GM12865 (cell line): ENCODE measurements at regions not wholly inside any gene's neighbourhood (a gene's known extent, or its start where the extent isn't known, plus 50 kb on each side); places are given as distances from the start of the nearest gene placed in this dataset.

Experiments
- DNase-seq: peaks from one replicate; pipeline ENCODE4 v3.0.0; 2010; ENCODE audit warnings: low read depth
- H3K4me3 ChIP-seq: 2 replicates; pipeline ENCODE4 v1.5.1; 2011; ENCODE audit warnings: mild to moderate bottlenecking, low read depth, low read length, control low read depth
- TF ChIP-seq, protein P1 (sequence below): IDR thresholded peaks from 2 replicates; pipeline ENCODE4 v1.5.1; 2011; ENCODE audit warnings: low read length, control low read depth, low read depth, inconsistent platforms; ENCODE audit not compliant: insufficient read depth; ENCODE audit errors: missing control alignments

DNA sequence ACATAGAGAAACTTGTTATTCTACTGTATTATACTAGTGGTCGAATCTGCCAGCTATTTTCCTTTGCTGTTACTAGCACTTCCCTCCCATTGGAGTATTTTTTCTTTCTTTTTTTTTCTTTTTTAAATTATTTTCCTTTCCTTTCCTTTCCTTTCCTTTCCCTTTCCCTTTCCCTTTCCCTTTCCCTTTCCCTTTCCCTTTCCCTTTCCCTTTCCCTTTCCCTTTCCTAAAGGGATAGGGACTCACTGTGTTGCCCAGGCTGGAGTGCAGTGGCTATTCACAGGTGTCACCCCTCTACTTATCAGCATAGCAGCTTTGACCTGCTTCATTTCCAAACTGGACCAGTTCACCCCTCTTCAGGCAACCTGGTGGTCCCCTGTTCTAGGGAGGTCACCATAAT is 212.6 kb upstream of the SP4 start:
- no peak for DNase-seq
- TF ChIP-seq, protein P1, sequence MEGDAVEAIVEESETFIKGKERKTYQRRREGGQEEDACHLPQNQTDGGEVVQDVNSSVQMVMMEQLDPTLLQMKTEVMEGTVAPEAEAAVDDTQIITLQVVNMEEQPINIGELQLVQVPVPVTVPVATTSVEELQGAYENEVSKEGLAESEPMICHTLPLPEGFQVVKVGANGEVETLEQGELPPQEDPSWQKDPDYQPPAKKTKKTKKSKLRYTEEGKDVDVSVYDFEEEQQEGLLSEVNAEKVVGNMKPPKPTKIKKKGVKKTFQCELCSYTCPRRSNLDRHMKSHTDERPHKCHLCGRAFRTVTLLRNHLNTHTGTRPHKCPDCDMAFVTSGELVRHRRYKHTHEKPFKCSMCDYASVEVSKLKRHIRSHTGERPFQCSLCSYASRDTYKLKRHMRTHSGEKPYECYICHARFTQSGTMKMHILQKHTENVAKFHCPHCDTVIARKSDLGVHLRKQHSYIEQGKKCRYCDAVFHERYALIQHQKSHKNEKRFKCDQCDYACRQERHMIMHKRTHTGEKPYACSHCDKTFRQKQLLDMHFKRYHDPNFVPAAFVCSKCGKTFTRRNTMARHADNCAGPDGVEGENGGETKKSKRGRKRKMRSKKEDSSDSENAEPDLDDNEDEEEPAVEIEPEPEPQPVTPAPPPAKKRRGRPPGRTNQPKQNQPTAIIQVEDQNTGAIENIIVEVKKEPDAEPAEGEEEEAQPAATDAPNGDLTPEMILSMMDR: no peak

DNA sequence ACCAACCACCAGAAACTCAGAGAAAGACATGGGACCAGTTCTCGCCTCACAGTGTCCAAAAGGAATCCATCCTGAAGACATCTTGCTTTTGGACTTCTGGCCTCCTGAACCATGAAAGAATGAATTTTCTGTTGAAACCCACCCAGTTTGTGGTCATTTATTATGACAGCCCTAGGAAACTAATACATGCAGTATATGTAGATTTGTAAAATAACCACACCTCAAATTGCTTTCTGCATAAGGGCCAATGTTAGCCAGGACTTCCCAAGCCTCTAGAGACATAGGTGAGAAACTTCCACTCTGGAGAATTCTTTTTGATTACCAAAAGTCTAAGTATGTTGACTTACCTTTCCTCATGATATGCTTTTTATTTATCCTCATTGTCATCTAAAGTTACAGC is 210.5 kb upstream of the SP4 start:
- no peak for DNase-seq
- no peak overlapping the region for H3K4me3 ChIP-seq
- TF ChIP-seq, protein P1: no peak

More for the DNA sequence above, 212.6 kb upstream of the SP4 start:
- no peak overlapping the region for H3K4me3 ChIP-seq

DNA sequence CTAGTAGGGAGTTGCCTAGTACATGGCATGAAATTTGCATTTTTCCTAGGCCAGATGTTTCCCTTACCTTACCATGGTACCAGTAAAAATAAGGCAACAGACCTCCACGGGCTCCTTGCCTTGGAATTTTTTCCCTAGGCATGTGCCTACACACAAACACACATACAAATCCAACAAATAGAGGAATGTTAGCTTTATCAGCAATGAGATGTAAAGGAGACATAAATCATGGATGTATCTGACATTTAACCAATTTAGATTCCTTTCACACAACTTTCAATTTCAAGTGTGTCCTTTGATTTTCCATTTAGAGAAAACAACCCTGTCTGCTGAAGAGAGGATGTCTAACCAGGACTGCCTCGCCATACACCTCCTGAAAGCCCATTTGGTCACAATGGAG is 209.7 kb upstream of the SP4 start:
- DNase-seq: no peak
- no peak overlapping the region for H3K4me3 ChIP-seq
- TF ChIP-seq, protein P1: no peak

DNA sequence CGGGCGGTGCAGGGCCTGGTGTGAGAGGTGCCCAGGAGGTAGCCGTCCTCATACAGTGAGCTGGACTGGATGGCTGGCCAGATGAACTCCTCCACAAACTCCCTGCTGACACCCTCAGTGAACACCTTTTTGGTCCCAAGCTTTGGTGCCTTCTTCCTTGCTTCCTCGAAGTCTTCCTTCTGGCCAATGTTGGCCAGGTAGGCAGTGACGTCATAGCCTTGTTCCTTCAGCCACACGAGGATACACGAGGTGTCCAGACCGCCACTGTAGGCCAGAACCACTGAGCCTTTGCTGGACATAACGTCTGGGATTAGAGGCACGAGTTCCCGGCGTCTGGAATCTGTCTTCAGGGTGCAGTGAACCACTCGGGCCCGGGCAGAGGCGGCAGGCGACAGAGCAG is 206.8 kb upstream of the SP4 start:
- H3K4me3 ChIP-seq: no peak overlapping the region
- DNase-seq: no peak
- TF ChIP-seq, protein P1: no peak

DNA sequence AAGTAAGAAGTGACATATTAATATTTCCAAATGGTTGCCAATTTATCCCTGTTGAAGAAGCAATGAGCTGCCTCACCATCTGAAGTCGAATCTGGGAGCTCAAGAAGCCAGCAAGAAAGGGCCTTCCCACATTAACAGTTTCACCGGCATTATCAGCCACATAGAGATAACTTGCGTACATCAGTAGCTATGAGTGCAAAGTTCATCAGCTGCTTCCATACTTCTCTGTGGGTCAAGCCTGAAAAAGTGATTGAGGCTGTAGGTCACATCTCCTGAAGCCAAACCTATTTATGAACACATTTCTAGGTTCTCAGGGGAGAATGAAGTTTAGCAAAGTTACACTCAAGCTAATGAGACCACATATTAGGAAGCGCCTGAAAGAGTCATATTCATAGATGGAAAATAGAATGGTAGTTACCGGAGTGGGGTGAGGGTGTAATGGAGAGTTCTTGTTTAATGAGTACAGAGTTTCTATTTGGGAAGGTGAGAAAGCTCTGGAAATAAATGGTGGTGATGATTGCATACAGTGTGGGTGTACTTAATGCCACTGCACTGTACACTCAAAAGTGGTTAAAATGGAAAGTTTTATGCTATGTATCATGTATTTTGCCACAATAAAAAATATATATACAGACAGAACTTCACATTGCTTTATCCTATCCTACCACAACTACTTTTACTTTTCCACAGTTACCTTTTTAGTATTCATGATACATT is 189.3 kb upstream of the SP4 start:
- TF ChIP-seq, protein P1: no peak
- no peak for DNase-seq
- H3K4me3 ChIP-seq: no peak overlapping the region

DNA sequence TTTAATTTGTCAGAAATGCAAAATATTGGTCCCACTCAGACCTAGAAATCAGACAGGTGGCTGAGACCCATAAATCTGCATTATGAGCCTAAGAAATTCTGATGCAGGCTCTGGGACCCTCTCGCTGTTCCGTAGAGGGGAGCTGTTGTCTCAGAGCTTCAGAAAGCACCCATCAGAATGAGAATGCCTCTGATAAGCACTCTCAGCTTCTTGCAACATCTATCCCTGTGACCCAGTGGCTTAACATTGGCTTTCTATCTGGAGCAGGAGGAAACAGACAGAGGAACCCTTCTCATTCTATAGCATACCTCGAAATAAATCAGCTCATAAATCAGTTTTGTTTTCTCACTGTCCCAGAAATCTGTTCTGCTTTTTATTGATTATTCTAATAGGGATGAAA is 184.6 kb upstream of the SP4 start:
- no peak overlapping the region for H3K4me3 ChIP-seq
- TF ChIP-seq, protein P1: no peak
- DNase-seq: no peak

DNA sequence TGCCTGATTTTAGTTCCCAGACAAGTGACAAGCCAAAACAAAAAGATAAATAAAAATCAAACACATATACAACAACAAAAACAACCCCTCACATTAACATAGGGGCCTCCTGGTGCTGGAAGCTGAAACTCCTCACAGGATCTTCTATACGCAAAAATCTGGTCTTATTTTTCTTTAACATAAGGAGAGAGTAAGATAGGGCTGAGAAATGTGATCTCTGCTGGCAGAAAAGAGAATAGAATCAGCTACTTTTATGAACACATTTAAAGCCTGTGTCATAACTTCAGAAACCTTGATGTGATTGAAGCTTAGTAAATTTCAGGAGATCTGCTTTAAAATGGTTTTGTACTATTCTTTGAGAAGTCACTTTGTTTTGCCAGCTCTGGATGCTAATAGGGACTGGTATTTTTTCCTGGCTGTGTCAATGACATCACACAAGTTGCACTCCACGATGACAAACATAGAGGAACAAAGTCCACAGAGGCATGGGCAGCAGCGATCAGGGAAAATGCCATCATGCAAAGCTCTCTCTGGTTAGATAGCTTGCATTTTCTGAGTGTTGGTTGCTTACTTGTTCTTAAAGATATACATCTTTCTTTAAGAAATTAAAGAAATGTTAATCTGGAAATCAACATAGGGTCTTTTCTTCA is 176.6 kb upstream of the SP4 start:
- TF ChIP-seq, protein P1: no peak
- H3K4me3 ChIP-seq: no peak overlapping the region
- no peak for DNase-seq
